ENCODE measurements at regions not wholly inside any gene's neighbourhood (a gene's known extent, or its start where the extent isn't known, plus 50 kb on each side); places are given as distances from the start of the nearest gene placed in this dataset.

- Mint-ChIP-seq H3K27ac (no peak overlapping the region; a peak in 1 of 7 replicates), H3K9me3 (peaks cover 14 to 17% of the 10 kb centered on the region in 2 experiments; a peak in 4 of 5 replicates), H3K36me3 (ENCODE audit: insufficient read depth in 1 of 3, low read depth in 3 of 3) (peaks cover 6 to 22% (median 9%) of the 10 kb centered on the region in 3 experiments; a peak in 5 of 7 replicates), H3K27me3 (ENCODE audit: low read depth) (no peaks in the 10 kb centered on the region), H3K4me3 (no peak overlapping the region), H3K4me1 (peaks cover 4 to 11% of the 10 kb centered on the region in 2 experiments)
- no peak overlapping the region for H3K18ac ChIP-seq (ENCODE audit: insufficient read length, low read depth, low read length)
- no peak for DNase-seq
- H3K9ac ChIP-seq (ENCODE audit: extremely low read depth, insufficient read length, low read length), result no peak overlapping the region
- H3K79me2 ChIP-seq (ENCODE audit: insufficient read depth, low read length), result no peaks in the 10 kb centered on the region
- no peaks in the 10 kb centered on the region for H3K79me1 ChIP-seq (ENCODE audit: insufficient read depth, low read depth, low read length, poor library complexity, severe bottlenecking)
- H4K91ac ChIP-seq (ENCODE audit: insufficient read length, low read depth, low read length), result no peak overlapping the region
- no peak overlapping the region for H2AK5ac ChIP-seq (ENCODE audit: insufficient read length, low read length)
- H3T11ph ChIP-seq (ENCODE audit: low read length), result no peak overlapping the region
- no CpG with 5 or more reads among the region's 4 CpGs for WGBS (ENCODE audit: extremely low coverage, insufficient read length, low lambda C conversion rate)
- H2BK15ac ChIP-seq (ENCODE audit: low read depth, low read length), result no peak overlapping the region
- H2BK120ac ChIP-seq (ENCODE audit: low read depth, low read length, poor library complexity, severe bottlenecking), result no peak overlapping the region
- no peak overlapping the region for H3K56ac ChIP-seq (ENCODE audit: insufficient read length, low read depth, low read length)
- no peaks in the 10 kb centered on the region for H3K9me3 ChIP-seq (ENCODE audit: control insufficient read depth, low read depth, low read length)
- no peak overlapping the region for H3K4ac ChIP-seq (ENCODE audit: low read depth, low read length)
- no peak overlapping the region for H3K23ac ChIP-seq (ENCODE audit: insufficient read length, low read depth, low read length)
- H4K5ac ChIP-seq (ENCODE audit: insufficient read length, low read depth, low read length), result no peak overlapping the region
- H2BK12ac ChIP-seq (ENCODE audit: insufficient read length, low read depth, low read length), result no peak overlapping the region
- no peaks in the 10 kb centered on the region for H3K23me2 ChIP-seq (ENCODE audit: insufficient read length, low read depth, low read length, poor library complexity, severe bottlenecking)
- no peak overlapping the region for H3K14ac ChIP-seq (ENCODE audit: insufficient read depth, low read length)
- H2AFZ ChIP-seq (ENCODE audit: low read length), result no peak overlapping the region
- H3K27me3 ChIP-seq (ENCODE audit: insufficient read depth, low read length), result no peaks in the 10 kb centered on the region
- H3K4me1 ChIP-seq (ENCODE audit: insufficient read depth, low read length), result no peaks in the 10 kb centered on the region; the same call in 1 of the 2 replicates
- H2BK5ac ChIP-seq (ENCODE audit: insufficient read length, low read length), result no peak overlapping the region
- no peak overlapping the region for H3K27ac ChIP-seq (ENCODE audit: insufficient read length, low read depth, low read length)
- TF ChIP-seq CTCF (conservative IDR thresholded peaks at IDR 0.05), result no peak
- no peak overlapping the region for H4K8ac ChIP-seq (replicated peaks; ENCODE audit: insufficient read length, low read depth, low read length)
- H2BK20ac ChIP-seq (ENCODE audit: low read depth, low read length, poor library complexity, severe bottlenecking), result no peak overlapping the region
- H3K4me2 ChIP-seq (ENCODE audit: insufficient read depth, insufficient read length, low read length), result no peak overlapping the region
- no peaks in the 10 kb centered on the region for H4K20me1 ChIP-seq (ENCODE audit: control insufficient read depth, insufficient read depth, insufficient read length)
These were observed 440.0 kb downstream of the RFC3 start for GRCh38 chr13:34257966-34258365.

Data from H9 (cell line).